Stimulated activated naive CD8-positive, alpha-beta T cell treated with anti-CD3 and anti-CD28 coated beads, Interleukin-15, amount 100 ng/mL, for 72 hours (primary cell): ENCODE measurements at regions not wholly inside any gene's neighbourhood (a gene's known extent, or its start where the extent isn't known, plus 50 kb on each side); places are given as distances from the start of the nearest gene placed in this dataset.

Experiments
- ATAC-seq: fragments of 150-1000 bp; cut with Tn5 transposase; 2 replicates; pipeline ENCODE4 v1.10.0; 2021; ENCODE audit warnings: mild to moderate bottlenecking, moderate library complexity
- DNase-seq, 2 donors: peaks; one replicate each; pipeline ENCODE4 v3.0.0; 2021 to 2022
- H3K27ac Mint-ChIP-seq, 2 donors: one replicate each; pipeline ENCODE4 v1.8.0; 2022; ENCODE audit warnings: mild to moderate bottlenecking in 2 of 2, mixed read lengths in 2 of 2, moderate library complexity in 2 of 2
- H3K27me3 Mint-ChIP-seq: one replicate; pipeline ENCODE4 v1.8.0; 2022; ENCODE audit warnings: mixed read lengths
- H3K4me1 Mint-ChIP-seq: one replicate; pipeline ENCODE4 v1.8.0; 2022; ENCODE audit warnings: mild to moderate bottlenecking, mixed read lengths
- H3K4me3 Mint-ChIP-seq, 2 donors: one replicate each; pipeline ENCODE4 v1.8.0; 2022; ENCODE audit warnings: mild to moderate bottlenecking in 2 of 2, mixed read lengths in 2 of 2, moderate library complexity in 1 of 2
- H3K9me3 Mint-ChIP-seq, 2 donors: one replicate each; pipeline ENCODE4 v1.8.0; 2022; ENCODE audit warnings: mixed read lengths in 2 of 2

DNA sequence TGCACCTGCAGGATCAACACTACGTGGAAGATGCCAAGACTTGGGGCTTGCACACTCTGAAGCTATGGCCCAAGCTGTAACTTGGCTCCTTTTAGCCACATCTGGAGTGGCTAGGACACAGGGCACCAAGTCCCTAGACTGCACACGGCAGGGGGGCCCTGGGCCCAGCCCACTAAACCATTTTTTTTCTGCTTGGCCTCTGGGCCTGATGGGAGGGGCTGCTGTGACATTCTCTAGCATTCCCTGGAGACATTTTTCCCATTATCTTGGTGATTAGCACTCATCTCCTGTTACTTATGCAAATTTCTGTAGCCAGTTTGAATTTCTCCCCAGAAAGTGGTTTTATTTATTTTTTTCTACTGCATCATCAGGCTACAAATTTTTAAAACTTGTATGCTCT, 1080.7 kb downstream of the LRFN5 start:
- Mint-ChIP-seq H3K4me1 (no peaks in the 10 kb centered on the region), H3K27me3 (no peaks in the 10 kb centered on the region), H3K9me3 (peaks cover 6 to 26% of the 10 kb centered on the region in 2 donors), H3K4me3 (no peak overlapping the region), H3K27ac (no peak overlapping the region)
- ATAC-seq (no peak), DNase-seq (no peak)

- ATAC-seq (no peak), DNase-seq (no peak)
- Mint-ChIP-seq H3K4me3 (no peak overlapping the region), H3K27ac (no peak overlapping the region), H3K27me3 (no peaks in the 10 kb centered on the region), H3K9me3 (peaks cover 0 to 12% of the 10 kb centered on the region in 2 donors), H3K4me1 (no peaks in the 10 kb centered on the region)
Measured at GRCh38 chr14:42683707-42684106, 1077.0 kb downstream of the LRFN5 start.

DNA sequence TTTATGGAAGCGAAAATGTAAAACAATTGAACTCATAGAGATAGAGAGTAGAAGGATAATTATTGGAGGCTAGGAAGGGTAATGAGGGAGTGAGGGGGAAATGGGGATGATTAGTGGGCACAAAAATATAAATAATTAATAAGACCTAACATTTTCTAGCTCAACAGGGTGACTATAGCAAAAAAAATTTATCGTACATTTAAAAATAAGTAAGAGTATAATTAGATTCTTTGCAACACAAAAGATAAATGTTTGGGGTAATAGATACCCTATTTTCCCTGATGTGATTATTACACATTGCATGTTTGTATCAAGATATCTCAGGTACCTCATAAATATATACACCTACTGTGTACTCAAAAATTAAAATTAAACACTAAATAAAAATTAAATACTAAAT, 1070.0 kb downstream of the LRFN5 start:
- ATAC-seq (no peak), DNase-seq (no peak)
- no peak overlapping the region for H3K27ac Mint-ChIP-seq
- no peaks in the 10 kb centered on the region for H3K27me3 Mint-ChIP-seq
- peaks cover 10 to 17% of the 10 kb centered on the region in 2 donors for H3K9me3 Mint-ChIP-seq
- no peaks in the 10 kb centered on the region for H3K4me1 Mint-ChIP-seq
- no peak overlapping the region for H3K4me3 Mint-ChIP-seq

DNA sequence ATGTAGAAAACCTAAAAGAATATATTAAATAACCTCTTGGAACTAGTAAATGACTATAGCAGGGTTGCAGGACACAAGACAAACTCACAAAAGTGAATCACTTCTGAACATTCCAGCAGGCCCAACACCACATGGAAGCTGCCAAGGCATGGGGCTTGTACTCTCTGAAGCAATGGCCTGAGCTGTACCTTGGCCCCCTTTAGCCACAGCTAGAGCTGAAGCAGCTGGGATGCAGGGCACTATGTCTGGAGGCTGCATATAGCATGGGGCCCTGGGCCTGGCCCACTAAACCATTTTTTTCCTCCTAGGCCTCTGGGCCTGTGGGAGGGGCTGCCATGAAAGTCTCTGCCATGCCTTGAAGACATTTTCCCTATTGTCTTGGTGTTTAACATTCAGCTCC, 1067.3 kb downstream of the LRFN5 start:
- H3K27me3 Mint-ChIP-seq = no peaks in the 10 kb centered on the region
- peaks cover 10 to 17% of the 10 kb centered on the region in 2 donors for H3K9me3 Mint-ChIP-seq
- ATAC-seq (no peak), DNase-seq (no peak)
- no peaks in the 10 kb centered on the region for H3K4me1 Mint-ChIP-seq
- no peak overlapping the region for H3K27ac Mint-ChIP-seq
- H3K4me3 Mint-ChIP-seq = no peak overlapping the region

DNA sequence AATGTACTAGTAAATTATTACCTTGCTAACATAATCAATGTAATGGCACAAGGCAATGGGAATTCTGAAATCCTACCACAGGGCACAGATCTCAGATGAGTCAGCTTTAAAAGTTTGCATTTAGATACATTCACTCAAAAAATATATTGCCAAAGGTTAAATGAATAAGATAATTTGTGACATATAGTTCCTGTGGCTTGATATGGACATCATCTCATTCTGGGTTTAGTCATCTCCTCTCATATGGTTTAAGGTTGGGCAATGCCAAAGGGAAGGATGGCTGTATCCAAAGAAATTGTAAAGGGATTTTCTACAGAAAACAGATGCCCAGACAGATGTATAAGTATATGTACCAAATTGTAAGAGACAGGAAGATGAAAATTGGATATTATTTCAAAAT, 1065.0 kb downstream of the LRFN5 start:
- Mint-ChIP-seq H3K27ac (no peak overlapping the region), H3K27me3 (no peaks in the 10 kb centered on the region), H3K9me3 (peaks cover 10 to 17% of the 10 kb centered on the region in 2 donors), H3K4me1 (no peaks in the 10 kb centered on the region), H3K4me3 (no peak overlapping the region)
- ATAC-seq = no peak
- no peak for DNase-seq

- DNase-seq (no peak), ATAC-seq (no peak)
- no peak overlapping the region for H3K4me3 Mint-ChIP-seq
- H3K9me3 Mint-ChIP-seq = peaks cover 12 to 14% of the 10 kb centered on the region in 2 donors
- no peaks in the 10 kb centered on the region for H3K4me1 Mint-ChIP-seq
- no peaks in the 10 kb centered on the region for H3K27me3 Mint-ChIP-seq
- no peak overlapping the region for H3K27ac Mint-ChIP-seq
Measured at GRCh38 chr14:42665083-42665482, 1058.4 kb downstream of the LRFN5 start.

DNA sequence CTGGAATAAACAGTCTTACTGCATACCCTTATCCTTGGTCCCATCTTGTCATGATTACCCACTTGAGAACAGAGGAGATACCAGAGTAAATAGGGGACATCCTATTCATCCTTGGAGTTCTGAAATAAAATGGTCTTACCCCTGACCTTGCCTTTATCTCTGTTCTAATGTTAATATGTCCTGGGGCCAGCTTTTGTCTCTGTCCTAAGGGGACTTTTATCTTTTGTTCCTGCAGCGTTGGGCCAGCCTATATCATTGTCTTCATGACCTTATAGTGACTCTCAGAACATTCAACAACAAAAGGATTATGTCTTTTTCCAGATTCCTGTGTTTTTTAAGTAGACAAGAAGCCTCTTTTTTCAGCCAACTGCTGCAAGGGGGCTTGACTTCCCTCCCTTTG, 1057.5 kb downstream of the LRFN5 start:
- no peak overlapping the region for H3K27ac Mint-ChIP-seq
- no peak for ATAC-seq
- H3K4me3 Mint-ChIP-seq = no peak overlapping the region
- no peaks in the 10 kb centered on the region for H3K4me1 Mint-ChIP-seq
- no peaks in the 10 kb centered on the region for H3K27me3 Mint-ChIP-seq
- peaks cover 14 to 17% of the 10 kb centered on the region in 2 donors for H3K9me3 Mint-ChIP-seq
- DNase-seq = no peak

GRCh38 chr14:42654707-42655106, 1048.0 kb downstream of the LRFN5 start:
- Mint-ChIP-seq H3K27ac (no peak overlapping the region), H3K4me1 (no peaks in the 10 kb centered on the region)

GRCh38 chr14:42642787-42643186, 1036.1 kb downstream of the LRFN5 start:
- no peak for ATAC-seq
- H3K27me3 Mint-ChIP-seq = no peaks in the 10 kb centered on the region

More at GRCh38 chr14:42654707-42655106, 1048.0 kb downstream of the LRFN5 start:
- ATAC-seq (no peak), DNase-seq (no peak)
- Mint-ChIP-seq H3K27me3 (no peaks in the 10 kb centered on the region), H3K4me3 (no peak overlapping the region), H3K9me3 (peaks cover 16 to 19% of the 10 kb centered on the region in 2 donors)

DNA sequence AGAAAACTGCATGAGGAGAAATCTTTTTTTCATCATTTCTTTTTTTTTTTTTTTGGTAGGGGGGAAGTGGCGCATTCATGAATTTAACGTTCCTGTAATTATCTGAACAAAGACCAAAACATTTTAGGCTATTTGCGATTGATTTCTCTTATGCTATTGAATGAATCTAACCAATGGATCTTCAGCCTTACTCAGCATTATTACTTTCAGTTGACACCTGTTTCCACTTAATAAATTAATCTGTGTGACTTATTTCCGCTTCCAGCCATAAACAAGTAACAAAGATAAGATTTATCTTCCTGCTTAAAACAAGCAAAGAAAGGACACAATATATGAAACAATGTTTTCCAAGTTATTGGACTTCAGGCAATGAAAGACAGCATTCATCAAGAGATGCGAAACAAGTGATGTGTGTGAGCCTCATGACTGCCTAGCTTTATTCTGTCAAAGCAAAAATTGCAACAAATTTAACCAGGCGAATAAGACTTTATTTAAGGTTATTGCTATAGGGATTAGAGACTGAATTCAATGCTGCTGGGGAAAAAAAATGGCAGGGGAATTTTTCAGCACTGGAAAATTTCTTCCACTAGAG, 1026.9 kb downstream of the LRFN5 start:
- H3K9me3 Mint-ChIP-seq = peaks cover 0 to 17% of the 10 kb centered on the region in 2 donors

More at GRCh38 chr14:42642787-42643186, 1036.1 kb downstream of the LRFN5 start:
- H3K4me1 Mint-ChIP-seq = no peaks in the 10 kb centered on the region
- no peak overlapping the region for H3K27ac Mint-ChIP-seq
- DNase-seq = no peak
- H3K4me3 Mint-ChIP-seq = no peak overlapping the region
- peaks cover 7 to 25% of the 10 kb centered on the region in 2 donors for H3K9me3 Mint-ChIP-seq

GRCh38 chr14:42629553-42629952, 1022.9 kb downstream of the LRFN5 start:
- peaks cover 0 to 10% of the 10 kb centered on the region in 2 donors for H3K9me3 Mint-ChIP-seq
- no peaks in the 10 kb centered on the region for H3K27me3 Mint-ChIP-seq
- ATAC-seq (no peak), DNase-seq (no peak)
- H3K4me1 Mint-ChIP-seq = no peaks in the 10 kb centered on the region
- no peak overlapping the region for H3K4me3 Mint-ChIP-seq
- no peak overlapping the region for H3K27ac Mint-ChIP-seq

More for the DNA sequence above, 1026.9 kb downstream of the LRFN5 start:
- Mint-ChIP-seq H3K27me3 (no peaks in the 10 kb centered on the region), H3K27ac (peak overlapping the region in 1 of 2 donors; percentile 68), H3K4me1 (no peaks in the 10 kb centered on the region), H3K4me3 (no peak overlapping the region)
- ATAC-seq (no peak), DNase-seq (no peak)

DNA sequence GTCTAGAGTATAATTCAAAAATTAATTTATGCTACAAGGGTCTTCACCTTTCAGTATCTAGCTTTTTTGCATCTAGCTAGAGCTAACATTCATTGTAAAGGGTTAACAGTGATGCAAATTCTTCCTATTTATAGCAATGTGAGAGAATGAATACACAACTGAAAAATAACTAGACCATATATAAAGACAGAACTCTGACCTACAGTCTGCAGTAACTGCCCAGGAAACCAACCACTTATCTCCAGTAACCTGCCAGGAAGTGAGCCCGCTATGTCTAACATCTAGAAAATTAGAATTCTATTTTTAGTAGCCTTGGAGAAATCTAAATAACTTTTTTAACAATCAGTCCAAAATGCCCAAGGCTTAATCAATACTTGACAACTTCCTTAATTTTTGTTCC, 1021.9 kb downstream of the LRFN5 start:
- no peaks in the 10 kb centered on the region for H3K4me1 Mint-ChIP-seq
- H3K9me3 Mint-ChIP-seq = peaks cover 0 to 6% of the 10 kb centered on the region in 2 donors

DNA sequence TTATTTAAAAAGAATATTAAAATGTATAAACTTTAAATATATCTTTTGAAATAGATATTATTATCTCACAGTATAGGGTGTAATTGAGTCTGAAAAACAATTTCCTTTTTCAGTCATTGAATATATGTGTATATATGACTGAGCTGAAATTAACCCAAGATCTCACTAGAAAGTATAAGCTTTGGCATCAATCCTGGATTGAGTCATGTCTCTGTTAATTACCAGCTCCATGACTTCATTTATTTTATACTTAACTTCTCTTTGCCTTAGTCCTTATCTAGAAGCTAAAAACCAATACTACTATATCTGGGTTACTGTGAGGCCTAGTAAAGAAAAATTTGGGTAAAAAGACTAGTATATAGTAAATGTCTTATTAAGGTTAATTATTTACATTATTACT, 1020.3 kb downstream of the LRFN5 start:
- H3K27ac Mint-ChIP-seq = no peak overlapping the region
- no peaks in the 10 kb centered on the region for H3K4me1 Mint-ChIP-seq
- no peak overlapping the region for H3K4me3 Mint-ChIP-seq
- DNase-seq (no peak), ATAC-seq (no peak)
- no peaks in the 10 kb centered on the region for H3K9me3 Mint-ChIP-seq
- H3K27me3 Mint-ChIP-seq = no peaks in the 10 kb centered on the region

More for the DNA sequence above, 1021.9 kb downstream of the LRFN5 start:
- Mint-ChIP-seq H3K27ac (no peak overlapping the region), H3K4me3 (no peak overlapping the region), H3K27me3 (no peaks in the 10 kb centered on the region)
- no peak for DNase-seq
- ATAC-seq = no peak

DNA sequence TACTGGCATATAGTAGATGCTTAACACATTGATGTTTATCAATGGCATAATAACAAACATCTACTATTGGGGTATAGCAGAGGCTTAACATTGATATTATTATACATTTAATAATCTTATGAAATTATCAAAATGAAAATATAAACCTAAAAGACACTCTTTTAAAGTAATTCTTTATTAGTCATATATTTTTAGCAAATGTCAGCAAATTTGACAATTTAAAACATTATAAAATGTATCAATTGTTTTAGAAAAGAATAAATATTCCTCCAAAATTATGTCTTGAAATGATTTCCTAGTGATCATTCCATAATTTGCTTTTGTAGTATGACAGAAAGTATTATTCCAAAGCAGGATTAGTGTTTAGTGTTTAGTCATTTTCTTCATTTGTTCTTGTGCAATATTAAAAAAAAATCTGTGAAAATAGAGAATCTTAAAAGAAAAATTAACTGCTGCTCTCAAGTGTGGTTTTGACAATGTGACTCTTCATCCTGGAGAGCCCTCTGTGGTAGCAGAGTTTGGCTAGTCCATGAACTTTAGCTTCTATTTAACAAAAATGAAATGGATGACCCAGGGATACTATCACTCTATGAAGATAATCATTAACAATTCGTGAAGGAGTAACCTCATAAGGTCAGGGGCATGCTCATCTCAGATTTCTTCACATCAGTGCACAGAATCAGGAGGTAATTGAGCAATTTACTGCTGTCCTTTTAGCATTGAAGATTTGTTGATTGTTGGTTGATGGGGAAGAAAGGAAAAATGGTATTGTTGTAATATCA, 1018.5 kb downstream of the LRFN5 start:
- H3K27me3 Mint-ChIP-seq = no peaks in the 10 kb centered on the region
- H3K27ac Mint-ChIP-seq = no peak overlapping the region
- no peaks in the 10 kb centered on the region for H3K9me3 Mint-ChIP-seq
- ATAC-seq (no peak), DNase-seq (no peak)
- no peak overlapping the region for H3K4me3 Mint-ChIP-seq
- no peaks in the 10 kb centered on the region for H3K4me1 Mint-ChIP-seq

- no peak for DNase-seq
- no peaks in the 10 kb centered on the region for H3K27me3 Mint-ChIP-seq
- ATAC-seq = no peak
- H3K4me1 Mint-ChIP-seq = no peaks in the 10 kb centered on the region
- no peak overlapping the region for H3K4me3 Mint-ChIP-seq
- H3K9me3 Mint-ChIP-seq = peaks cover 10 to 22% of the 10 kb centered on the region in 2 donors
- H3K27ac Mint-ChIP-seq = no peak overlapping the region
Measured at GRCh38 chr14:42617005-42617404, 1010.3 kb downstream of the LRFN5 start.

- no peak for ATAC-seq
- Mint-ChIP-seq H3K4me3 (no peak overlapping the region), H3K27ac (no peak overlapping the region), H3K9me3 (peaks cover 11 to 23% of the 10 kb centered on the region in 2 donors), H3K4me1 (no peaks in the 10 kb centered on the region), H3K27me3 (no peaks in the 10 kb centered on the region)
- no peak for DNase-seq
Measured at GRCh38 chr14:42606839-42607238, 1000.2 kb downstream of the LRFN5 start.
